ENCODE measurements at regions not wholly inside any gene's neighbourhood (a gene's known extent, or its start where the extent isn't known, plus 50 kb on each side); places are given as distances from the start of the nearest gene placed in this dataset.
A peak's percentile ranks its signal among the peaks of the same experiment; 100 is the strongest.

- Mint-ChIP-seq H3K36me3 (ENCODE audit: low read depth) (no peaks in the 10 kb centered on the region), H3K27ac (no peak overlapping the region), H3K27me3 (ENCODE audit: low read depth) (no peaks in the 10 kb centered on the region), H3K9me3 (peaks cover 3% of the 10 kb centered on the region), H3K4me3 (no peak overlapping the region), H3K4me1 (no peaks in the 10 kb centered on the region)
- TF ChIP-seq CTCF (IDR thresholded peaks at IDR 0.05; ENCODE audit: unreplicated experiment in 3 of 3) = no peak
Measured at GRCh38 chr1:195597891-195598290, 1010.3 kb downstream of the KCNT2 start.

GRCh38 chr1:195594773-195595172 lies 1013.5 kb downstream of the KCNT2 start:
- no peak for TF ChIP-seq CTCF (IDR thresholded peaks at IDR 0.05; ENCODE audit: unreplicated experiment in 3 of 3)
- Mint-ChIP-seq H3K4me3 (no peak overlapping the region), H3K9me3 (no peaks in the 10 kb centered on the region), H3K4me1 (peaks cover 4% of the 10 kb centered on the region), H3K27ac (no peak overlapping the region), H3K27me3 (ENCODE audit: low read depth) (no peaks in the 10 kb centered on the region), H3K36me3 (ENCODE audit: low read depth) (no peaks in the 10 kb centered on the region)

DNA sequence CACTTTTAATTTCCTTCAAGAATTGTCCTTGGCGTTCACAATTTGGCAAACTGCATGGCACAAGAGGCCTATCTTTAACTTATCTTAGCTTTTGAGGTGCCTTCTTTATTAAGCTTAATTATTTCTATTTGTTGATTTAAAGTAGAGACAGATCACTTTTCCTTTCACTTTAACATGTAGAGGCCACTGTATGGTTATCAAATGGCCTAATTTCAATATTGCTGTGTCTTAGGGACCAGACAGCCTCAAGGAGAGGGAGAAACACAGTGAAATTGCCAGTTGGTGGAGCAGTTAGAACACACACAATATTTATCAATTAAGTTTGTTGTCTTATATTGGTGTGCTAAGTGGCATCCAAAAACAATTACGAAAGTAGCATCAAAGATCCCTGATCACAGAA lies 1013.9 kb downstream of the KCNT2 start:
- H3K4me1 Mint-ChIP-seq = peaks cover 4% of the 10 kb centered on the region
- no peaks in the 10 kb centered on the region for H3K36me3 Mint-ChIP-seq (ENCODE audit: low read depth)
- no peak overlapping the region for H3K4me3 Mint-ChIP-seq
- TF ChIP-seq CTCF (IDR thresholded peaks at IDR 0.05; ENCODE audit: unreplicated experiment in 3 of 3) = no peak
- no peaks in the 10 kb centered on the region for H3K9me3 Mint-ChIP-seq
- no peaks in the 10 kb centered on the region for H3K27me3 Mint-ChIP-seq (ENCODE audit: low read depth)
- H3K27ac Mint-ChIP-seq = no peak overlapping the region

GRCh38 chr1:195591917-195592672 lies 1016.1 kb downstream of the KCNT2 start:
- H3K27me3 Mint-ChIP-seq (ENCODE audit: low read depth) = no peaks in the 10 kb centered on the region
- no peaks in the 10 kb centered on the region for H3K36me3 Mint-ChIP-seq (ENCODE audit: low read depth)
- peaks cover 4% of the 10 kb centered on the region for H3K4me1 Mint-ChIP-seq
- TF ChIP-seq CTCF (IDR thresholded peaks at IDR 0.05; ENCODE audit: unreplicated experiment in 3 of 3) = no peak
- peaks cover 10% of the 10 kb centered on the region for H3K9me3 Mint-ChIP-seq
- H3K27ac Mint-ChIP-seq = peak overlapping the region in 1 of 3 experiments; percentile 36
- no peak overlapping the region for H3K4me3 Mint-ChIP-seq

- H3K9me3 Mint-ChIP-seq = peaks cover 15% of the 10 kb centered on the region
- no peak for TF ChIP-seq CTCF (IDR thresholded peaks at IDR 0.05; ENCODE audit: unreplicated experiment in 3 of 3)
- peaks cover 4% of the 10 kb centered on the region for H3K4me1 Mint-ChIP-seq
- H3K4me3 Mint-ChIP-seq = no peak overlapping the region
- H3K27me3 Mint-ChIP-seq (ENCODE audit: low read depth) = no peaks in the 10 kb centered on the region
- H3K36me3 Mint-ChIP-seq (ENCODE audit: low read depth) = no peaks in the 10 kb centered on the region
- peak overlapping the region in 2 of 3 experiments; percentile 6 for H3K27ac Mint-ChIP-seq
Measured at GRCh38 chr1:195590649-195591048, 1017.6 kb downstream of the KCNT2 start.
